Transverse colon (tissue), 4 donors: ENCODE measurements at regions not wholly inside any gene's neighbourhood (a gene's known extent, or its start where the extent isn't known, plus 50 kb on each side); places are given as distances from the start of the nearest gene placed in this dataset.

ENCODE experiments used
- CTCF ChIP-seq, 5 experiments: fragments of 200-600 bp in 3 of 5; fragments of 450-650 bp in 2 of 5; sonication (generic) in 3 of 5; IDR thresholded peaks; 1 replicate in 2 of 5; 2 replicates in 3 of 5; pipeline ENCODE4 v1.5.1; 2016 to 2017; ENCODE audit warnings: antibody characterized with exemption in 5 of 5, inconsistent platforms in 3 of 5, mild to moderate bottlenecking in 2 of 5, moderate library complexity in 1 of 5
- EP300 ChIP-seq: sonication (generic); formaldehyde crosslinking; IDR thresholded peaks from one replicate; pipeline ENCODE4 v1.6.1; 2017; ENCODE audit warnings: antibody characterized with exemption, low read depth
- POLR2A ChIP-seq: fragments of 450-650 bp; IDR thresholded peaks from one replicate; pipeline ENCODE4 v1.6.1; 2016; ENCODE audit warnings: antibody characterized with exemption, mild to moderate bottlenecking, moderate library complexity
- POLR2AphosphoS5 ChIP-seq, 3 donors: sonication (generic); formaldehyde crosslinking; IDR thresholded peaks; one replicate each; pipeline ENCODE4 v1.6.1; 2016; ENCODE audit warnings: antibody characterized with exemption in 3 of 3

DNA sequence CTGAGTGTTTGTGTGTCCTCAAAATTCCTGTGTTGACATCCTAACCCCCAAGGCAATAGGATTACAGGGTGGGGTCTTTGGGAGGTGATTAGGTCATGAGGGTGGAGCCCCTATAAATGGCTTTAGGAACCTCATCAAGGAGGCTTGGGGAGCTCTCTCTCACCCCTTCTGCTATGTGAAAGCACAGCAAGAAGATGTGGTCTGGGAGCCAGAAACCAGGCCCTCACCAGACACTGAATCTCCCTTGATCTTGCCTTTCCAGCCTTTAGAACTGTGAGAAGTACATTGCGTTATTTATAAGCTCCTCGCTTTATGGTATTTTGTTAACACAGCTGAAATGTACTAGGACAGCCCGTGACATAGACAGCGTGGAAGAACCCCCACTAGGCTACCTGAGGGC, 712.0 kb upstream of the SGCG start:
- TF ChIP-seq EP300 (no peak), POLR2AphosphoS5 (IDR thresholded peaks at IDR 0.05) (no peak), CTCF (IDR thresholded peaks at IDR 0.05) (no peak), POLR2A (no peak)
